SK-N-SH treated with all-trans-retinoic acid at 6 μM for 48 hours (cell line): ENCODE measurements at regions not wholly inside any gene's neighbourhood (a gene's known extent, or its start where the extent isn't known, plus 50 kb on each side); places are given as distances from the start of the nearest gene placed in this dataset.

ENCODE experiments used
- ARNTL ChIP-seq: fragments of 450-650 bp; formaldehyde crosslinking; IDR thresholded peaks from 2 replicates; pipeline ENCODE4 v1.5.0; 2020; ENCODE audit warnings: low read depth, mild to moderate bottlenecking, moderate library complexity, borderline replicate concordance
- CREB5 ChIP-seq: fragments of 250-450 bp; sonication (Bioruptor Pico); IDR thresholded peaks from 2 replicates; pipeline ENCODE4 v1.5.1; 2020; ENCODE audit warnings: low read depth, mild to moderate bottlenecking, moderate library complexity
- CSDC2 ChIP-seq: fragments of 250-450 bp; sonication (Bioruptor Pico); IDR thresholded peaks from 2 replicates; pipeline ENCODE4 v1.5.0; 2020; ENCODE audit warnings: mild to moderate bottlenecking, moderate library complexity
- OSR1 ChIP-seq: fragments of 250-450 bp; sonication (Bioruptor Pico); IDR thresholded peaks from 2 replicates; pipeline ENCODE4 v1.8.0; 2022; ENCODE audit warnings: moderate library complexity, mild to moderate bottlenecking, inconsistent platforms
- PATZ1 ChIP-seq: fragments of 250-450 bp; sonication (Bioruptor Pico); IDR thresholded peaks from 2 replicates; pipeline ENCODE4 v1.8.0; 2020; ENCODE audit warnings: mild to moderate bottlenecking, moderate library complexity, borderline replicate concordance
- RARB ChIP-seq: fragments of 250-450 bp; sonication (Bioruptor Pico); IDR thresholded peaks from 2 replicates; pipeline ENCODE4 v1.8.0; 2021; ENCODE audit warnings: mild to moderate bottlenecking, moderate library complexity
- TCF4 ChIP-seq: fragments of 250-450 bp; sonication (Bioruptor Pico); IDR thresholded peaks from 2 replicates; pipeline ENCODE4 v1.8.0; 2021; ENCODE audit warnings: mild to moderate bottlenecking, moderate library complexity, borderline replicate concordance
- TSHZ2 ChIP-seq: fragments of 250-450 bp; sonication (Bioruptor Pico); IDR thresholded peaks from 2 replicates; pipeline ENCODE4 v1.5.0; 2020; ENCODE audit warnings: mild to moderate bottlenecking, moderate library complexity
- ZC3H10 ChIP-seq: fragments of 250-450 bp; sonication (Bioruptor Pico); IDR thresholded peaks from 2 replicates; pipeline ENCODE4 v1.5.1; 2021; ENCODE audit warnings: mild to moderate bottlenecking, moderate library complexity
- ZFP3 ChIP-seq: fragments of 250-450 bp; sonication (Bioruptor Pico); IDR thresholded peaks from 2 replicates; pipeline ENCODE4 v1.5.0; 2020; ENCODE audit warnings: mild to moderate bottlenecking, moderate library complexity
- ZFP30 ChIP-seq: fragments of 450-650 bp; formaldehyde crosslinking; IDR thresholded peaks from 2 replicates; pipeline ENCODE4 v1.5.0; 2022; ENCODE audit warnings: mild to moderate bottlenecking, moderate library complexity
- ZNF70 ChIP-seq: fragments of 450-650 bp; formaldehyde crosslinking; IDR thresholded peaks from 2 replicates; pipeline ENCODE4 v1.5.0; 2020; ENCODE audit warnings: mild to moderate bottlenecking, moderate library complexity

- TF ChIP-seq PATZ1 (CRISPR knock-in tag) (no peak), ZNF70 (CRISPR knock-in tag) (no peak), OSR1 (no peak), TSHZ2 (CRISPR knock-in tag) (no peak), ARNTL (CRISPR knock-in tag) (no peak), ZC3H10 (CRISPR knock-in tag) (no peak), ZFP30 (CRISPR knock-in tag) (no peak), CSDC2 (CRISPR knock-in tag) (no peak), ZFP3 (CRISPR knock-in tag) (no peak), TCF4 (CRISPR knock-in tag) (no peak), CREB5 (CRISPR knock-in tag) (no peak), RARB (CRISPR knock-in tag) (no peak)
Measured at GRCh38 chr5:121462441-121462840, 389.2 kb upstream of the FTMT start.
